ES-I3 (cell line): ENCODE measurements at regions not wholly inside any gene's neighbourhood (a gene's known extent, or its start where the extent isn't known, plus 50 kb on each side); places are given as distances from the start of the nearest gene placed in this dataset.
"Not testable (repeated sequence)": the region's sequence is repeated elsewhere in the genome, so short reads cannot be mapped to it uniquely, and the experiment has no call there.

Experiments used
- H3K36me3 ChIP-seq: 2 replicates; pipeline ENCODE4 v1.6.1; 2013; ENCODE audit warnings: mild to moderate bottlenecking, low read length, control low read depth, moderate library complexity; ENCODE audit not compliant: insufficient read depth
- H3K4me1 ChIP-seq: 2 replicates; pipeline ENCODE4 v1.6.1; 2013; ENCODE audit warnings: mild to moderate bottlenecking, control low read depth, low read length; ENCODE audit not compliant: insufficient read depth
- H3K9ac ChIP-seq: 2 replicates; pipeline ENCODE4 v1.6.1; 2013; ENCODE audit warnings: low read depth, mild to moderate bottlenecking, low read length, moderate library complexity
- H3K9me3 ChIP-seq: 2 replicates; pipeline ENCODE4 v1.6.1; 2013; ENCODE audit warnings: mild to moderate bottlenecking, low read length, moderate library complexity; ENCODE audit not compliant: control insufficient read depth, insufficient read depth

GRCh38 chr5:60505373-60506171 lies 194.4 kb downstream of the DEPDC1B start:
- H3K9ac ChIP-seq = no peak overlapping the region
- H3K4me1 ChIP-seq = no peaks in the 10 kb centered on the region
- H3K9me3 ChIP-seq = no peaks in the 10 kb centered on the region
- no peaks in the 10 kb centered on the region for H3K36me3 ChIP-seq

- H3K36me3 ChIP-seq = no peaks in the 10 kb centered on the region
- no peaks in the 10 kb centered on the region for H3K9me3 ChIP-seq
- H3K9ac ChIP-seq = no peak overlapping the region
- H3K4me1 ChIP-seq = no peaks in the 10 kb centered on the region; the same call in 1 of the 2 replicates
Measured at GRCh38 chr5:60504342-60504741, 195.6 kb downstream of the DEPDC1B start.

GRCh38 chr5:60503771-60504170 lies 196.2 kb downstream of the DEPDC1B start:
- Histone ChIP-seq H3K9ac (no peak overlapping the region), H3K36me3 (no peaks in the 10 kb centered on the region), H3K9me3 (no peaks in the 10 kb centered on the region), H3K4me1 (no peaks in the 10 kb centered on the region; the same call in 1 of the 2 replicates)

DNA sequence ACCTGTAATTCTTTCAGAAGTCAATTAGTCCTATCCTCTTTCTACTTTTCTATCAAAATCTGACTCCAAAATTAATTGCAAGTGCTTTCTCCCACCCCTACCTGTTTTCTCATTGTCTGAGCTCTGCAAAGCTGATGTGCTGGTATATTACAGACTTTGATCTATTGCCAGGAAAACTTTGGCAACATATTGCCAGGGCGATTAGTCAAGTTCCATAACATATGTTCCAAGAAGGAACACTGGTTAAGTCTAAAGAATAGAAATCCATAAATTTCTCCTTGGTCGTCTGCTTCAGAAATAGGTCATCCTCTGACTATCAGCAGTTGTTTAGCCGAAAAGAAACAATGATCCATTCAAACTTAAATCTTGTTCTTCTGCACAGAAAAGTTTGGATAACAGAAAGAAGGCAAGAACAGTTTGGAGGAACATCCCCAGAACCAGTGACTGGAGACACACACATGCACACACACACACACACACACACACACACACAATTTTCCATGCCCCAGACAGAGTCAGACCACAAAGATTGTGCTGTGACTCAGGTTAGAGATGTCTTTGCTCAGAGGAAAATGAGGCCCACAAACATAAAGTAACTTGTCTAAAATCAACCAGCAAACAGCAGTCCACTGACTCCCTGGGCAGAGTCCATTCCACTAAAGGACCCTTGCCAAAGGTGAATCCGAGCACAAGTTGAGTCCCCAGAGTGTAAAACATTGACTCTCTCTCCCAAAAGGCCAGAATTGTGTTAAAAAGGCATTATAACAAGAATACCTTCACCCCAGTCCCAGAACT lies 202.1 kb downstream of the DEPDC1B start:
- Histone ChIP-seq H3K36me3 (no peaks in the 10 kb centered on the region), H3K9ac (no peak overlapping the region), H3K9me3 (no peaks in the 10 kb centered on the region), H3K4me1 (no peaks in the 10 kb centered on the region; the same call in 1 of the 2 replicates)

DNA sequence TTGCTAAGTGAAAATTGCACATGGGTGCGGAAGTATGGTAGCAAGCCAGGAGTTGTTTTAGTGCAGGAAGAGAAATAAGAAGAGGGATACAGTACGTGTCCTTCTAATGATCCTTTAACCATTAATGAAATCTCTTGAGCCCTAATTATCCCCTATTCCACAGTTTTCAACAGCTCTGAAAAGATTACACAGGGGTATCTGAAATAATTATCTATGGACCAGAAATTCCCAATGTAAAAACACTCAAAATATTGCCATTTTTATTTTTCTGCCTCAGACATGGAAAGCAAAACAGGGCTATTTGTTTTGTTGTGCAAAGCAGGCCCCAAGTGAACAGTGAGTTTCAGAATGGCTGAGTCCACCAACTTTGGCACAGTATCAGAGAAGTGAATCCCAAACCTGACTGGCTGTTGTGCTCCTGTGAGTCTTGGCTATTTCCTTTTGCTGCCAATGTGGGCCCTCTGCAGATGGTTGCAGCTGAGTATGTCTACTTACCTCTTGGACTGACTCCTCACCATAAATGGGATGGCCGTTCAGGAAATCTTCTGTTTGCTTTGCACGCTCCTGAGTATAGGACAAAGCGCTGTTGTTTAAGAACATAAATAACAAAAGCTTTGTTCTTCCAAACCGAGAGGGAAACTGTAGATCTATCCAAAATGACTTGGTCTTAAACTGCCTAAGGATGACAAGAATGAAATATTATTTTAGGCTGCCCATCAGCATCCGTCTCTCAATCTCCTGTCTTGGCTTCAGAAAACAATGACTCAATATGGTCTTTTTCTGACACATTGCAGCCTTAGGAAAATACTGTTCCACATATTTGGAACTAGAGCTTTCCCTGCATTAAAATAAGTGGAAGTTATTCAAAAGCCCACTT lies 204.1 kb downstream of the DEPDC1B start:
- Histone ChIP-seq H3K9ac (no peak overlapping the region), H3K4me1 (no peaks in the 10 kb centered on the region; the same call in 1 of the 2 replicates)

GRCh38 chr5:60494635-60495034 lies 205.3 kb downstream of the DEPDC1B start:
- no peak overlapping the region for H3K9ac ChIP-seq
- H3K9me3 ChIP-seq = no peaks in the 10 kb centered on the region
- H3K36me3 ChIP-seq = no peaks in the 10 kb centered on the region
- H3K4me1 ChIP-seq = no peaks in the 10 kb centered on the region; the same call in 1 of the 2 replicates

More for the DNA sequence above, 204.1 kb downstream of the DEPDC1B start:
- Histone ChIP-seq H3K36me3 (no peaks in the 10 kb centered on the region), H3K9me3 (no peaks in the 10 kb centered on the region)

- Histone ChIP-seq H3K9me3 (no peaks in the 10 kb centered on the region), H3K9ac (no peak overlapping the region), H3K4me1 (no peaks in the 10 kb centered on the region; the same call in 1 of the 2 replicates), H3K36me3 (no peaks in the 10 kb centered on the region)
Measured at GRCh38 chr5:60494144-60494543, 205.8 kb downstream of the DEPDC1B start.

GRCh38 chr5:60493372-60493771 lies 206.6 kb downstream of the DEPDC1B start:
- Histone ChIP-seq H3K9ac (no peak overlapping the region), H3K4me1 (no peaks in the 10 kb centered on the region), H3K36me3 (no peaks in the 10 kb centered on the region), H3K9me3 (no peaks in the 10 kb centered on the region)

- H3K36me3 ChIP-seq = no peaks in the 10 kb centered on the region
- no peaks in the 10 kb centered on the region for H3K4me1 ChIP-seq
- no peak overlapping the region for H3K9ac ChIP-seq
- no peaks in the 10 kb centered on the region for H3K9me3 ChIP-seq
Measured at GRCh38 chr5:60492958-60493357, 207.0 kb downstream of the DEPDC1B start.

DNA sequence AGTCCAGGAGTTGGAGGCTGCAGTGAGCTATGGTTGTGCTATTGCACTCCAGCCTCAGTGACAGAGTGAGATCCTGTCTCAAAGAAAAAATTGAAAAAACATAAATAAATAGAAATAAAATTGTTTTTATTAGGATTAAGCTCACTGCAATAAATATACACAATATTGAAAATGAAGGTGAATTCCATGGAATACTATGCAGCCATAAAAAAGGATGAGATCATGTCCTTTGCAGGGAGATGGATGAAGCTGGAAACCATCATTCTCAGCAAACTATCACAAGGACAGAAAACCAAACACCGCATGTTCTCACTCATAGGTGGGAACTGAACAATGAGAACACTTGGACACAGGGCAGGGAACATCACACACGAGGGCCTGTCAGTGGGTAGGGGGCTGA lies 207.6 kb downstream of the DEPDC1B start:
- not testable (repeated sequence) for H3K4me1 ChIP-seq, H3K9me3 ChIP-seq, H3K36me3 ChIP-seq, H3K9ac ChIP-seq

- no peak overlapping the region for H3K9ac ChIP-seq
- H3K4me1 ChIP-seq = no peaks in the 10 kb centered on the region
- no peaks in the 10 kb centered on the region for H3K9me3 ChIP-seq
- no peaks in the 10 kb centered on the region for H3K36me3 ChIP-seq
Measured at GRCh38 chr5:60490597-60491166, 209.3 kb downstream of the DEPDC1B start.

- Histone ChIP-seq H3K4me1 (no peaks in the 10 kb centered on the region), H3K9ac (no peak overlapping the region), H3K9me3 (no peaks in the 10 kb centered on the region), H3K36me3 (no peaks in the 10 kb centered on the region)
Measured at GRCh38 chr5:60489856-60490255, 210.1 kb downstream of the DEPDC1B start.

- H3K36me3 ChIP-seq = no peaks in the 10 kb centered on the region
- no peaks in the 10 kb centered on the region for H3K9me3 ChIP-seq
- H3K9ac ChIP-seq = no peak overlapping the region
- no peaks in the 10 kb centered on the region for H3K4me1 ChIP-seq
Measured at GRCh38 chr5:60489377-60489776, 210.6 kb downstream of the DEPDC1B start.
